H9 (cell line): ENCODE measurements at regions not wholly inside any gene's neighbourhood (a gene's known extent, or its start where the extent isn't known, plus 50 kb on each side); places are given as distances from the start of the nearest gene placed in this dataset.

ENCODE experiments used
- DNase-seq: peaks from one replicate; pipeline ENCODE4 v3.0.0-alpha.2; 2017
- H2AFZ ChIP-seq: one replicate; pipeline ENCODE4 v1.6.1; 2013; ENCODE audit warnings: mild to moderate bottlenecking, low read length, control low read depth, moderate library complexity
- H2AK5ac ChIP-seq: 2 replicates; pipeline ENCODE4 v1.6.1; 2013; ENCODE audit warnings: low read length, control low read depth, mixed read lengths; ENCODE audit not compliant: insufficient read length
- H2BK120ac ChIP-seq: one replicate; pipeline ENCODE4 v1.6.1; 2013; ENCODE audit warnings: low read depth, mild to moderate bottlenecking, low read length, control low read depth, inconsistent platforms; ENCODE audit not compliant: poor library complexity, severe bottlenecking
- H2BK12ac ChIP-seq: 2 replicates; pipeline ENCODE4 v1.6.1; 2013; ENCODE audit warnings: low read length, control low read depth, mixed read lengths, low read depth; ENCODE audit not compliant: insufficient read length
- H2BK15ac ChIP-seq: 2 replicates; pipeline ENCODE4 v1.6.1; 2013; ENCODE audit warnings: low read depth, low read length, control low read depth
- H2BK20ac ChIP-seq: one replicate; pipeline ENCODE4 v1.6.1; 2013; ENCODE audit warnings: low read depth, mild to moderate bottlenecking, low read length, control low read depth, inconsistent platforms; ENCODE audit not compliant: poor library complexity, severe bottlenecking
- H2BK5ac ChIP-seq: 2 replicates; pipeline ENCODE4 v1.6.1; 2013; ENCODE audit warnings: low read length, control low read depth, mixed read lengths; ENCODE audit not compliant: insufficient read length
- H3K14ac ChIP-seq: 2 replicates; pipeline ENCODE4 v1.6.1; 2013; ENCODE audit warnings: low read length, control low read depth; ENCODE audit not compliant: insufficient read depth
- H3K18ac ChIP-seq: 2 replicates; pipeline ENCODE4 v1.6.1; 2013; ENCODE audit warnings: low read depth, mild to moderate bottlenecking, mixed read lengths, low read length, control low read depth; ENCODE audit not compliant: insufficient read length
- H3K23ac ChIP-seq: 2 replicates; pipeline ENCODE4 v1.6.1; 2013; ENCODE audit warnings: low read length, control low read depth, mixed read lengths, low read depth; ENCODE audit not compliant: insufficient read length
- H3K23me2 ChIP-seq: 2 replicates; pipeline ENCODE4 v1.6.1; 2013; ENCODE audit warnings: low read depth, mild to moderate bottlenecking, mixed read lengths, low read length, control low read depth; ENCODE audit not compliant: insufficient read length, poor library complexity, severe bottlenecking
- H3K27ac ChIP-seq: 2 replicates; pipeline ENCODE4 v1.5.1; 2013; ENCODE audit warnings: low read length, control low read depth, mixed read lengths, low read depth; ENCODE audit not compliant: insufficient read length
- H3K27me3 ChIP-seq: 2 replicates; pipeline ENCODE4 v1.6.1; 2013; ENCODE audit warnings: low read length, control low read depth, inconsistent platforms; ENCODE audit not compliant: insufficient read depth
- H3K4ac ChIP-seq: 2 replicates; pipeline ENCODE4 v1.6.1; 2013; ENCODE audit warnings: low read depth, mild to moderate bottlenecking, control low read depth, inconsistent platforms, low read length, moderate library complexity
- H3K4me1 ChIP-seq: 2 replicates; pipeline ENCODE4 v1.6.1; 2013; ENCODE audit warnings: low read length, control low read depth, inconsistent platforms; ENCODE audit not compliant: insufficient read depth
- H3K4me2 ChIP-seq: 2 replicates; pipeline ENCODE4 v1.6.1; 2013; ENCODE audit warnings: low read length, control low read depth, mixed read lengths; ENCODE audit not compliant: insufficient read length, insufficient read depth
- H3K56ac ChIP-seq: 2 replicates; pipeline ENCODE4 v1.6.1; 2013; ENCODE audit warnings: low read depth, mild to moderate bottlenecking, mixed read lengths, low read length, control low read depth; ENCODE audit not compliant: insufficient read length
- H3K79me1 ChIP-seq: 2 replicates; pipeline ENCODE4 v1.6.1; 2013; ENCODE audit warnings: low read depth, mild to moderate bottlenecking, moderate library complexity, low read length, control low read depth, inconsistent platforms; ENCODE audit not compliant: insufficient read depth, poor library complexity, severe bottlenecking
- H3K79me2 ChIP-seq: 2 replicates; pipeline ENCODE4 v1.6.1; 2013; ENCODE audit warnings: low read length, control low read depth, inconsistent platforms; ENCODE audit not compliant: insufficient read depth
- H3K9ac ChIP-seq: 2 replicates; pipeline ENCODE4 v1.6.1; 2013; ENCODE audit warnings: low read length, control low read depth, mixed read lengths; ENCODE audit not compliant: insufficient read length; ENCODE audit errors: extremely low read depth
- H3K9me3 ChIP-seq: one replicate; pipeline ENCODE4 v1.6.1; 2013; ENCODE audit warnings: low read depth, low read length, inconsistent platforms; ENCODE audit not compliant: control insufficient read depth
- H3T11ph ChIP-seq: one replicate; pipeline ENCODE4 v1.6.1; 2013; ENCODE audit warnings: mild to moderate bottlenecking, low read length, control low read depth, inconsistent platforms
- H4K20me1 ChIP-seq: one replicate; pipeline ENCODE4 v1.6.1; 2013; ENCODE audit not compliant: control insufficient read depth, insufficient read length, insufficient read depth
- H4K5ac ChIP-seq: 2 replicates; pipeline ENCODE4 v1.6.1; 2013; ENCODE audit warnings: low read depth, mild to moderate bottlenecking, mixed read lengths, low read length, control low read depth; ENCODE audit not compliant: insufficient read length
- H4K8ac ChIP-seq: replicated peaks from 2 replicates; pipeline ENCODE4 v1.6.1; 2013; ENCODE audit warnings: low read length, control low read depth, mixed read lengths, low read depth; ENCODE audit not compliant: insufficient read length
- H4K91ac ChIP-seq: 2 replicates; pipeline ENCODE4 v1.6.1; 2013; ENCODE audit warnings: low read depth, mild to moderate bottlenecking, moderate library complexity, mixed read lengths, low read length, control low read depth; ENCODE audit not compliant: insufficient read length
- H3K27ac Mint-ChIP-seq, 3 experiments: 2 replicates in 2 of 3; 3 replicates in 1 of 3; pipeline ENCODE4 v1.8.0; 2020 to 2021; ENCODE audit warnings: mixed read lengths in 3 of 3, mild to moderate bottlenecking in 1 of 3, moderate library complexity in 1 of 3
- H3K27me3 Mint-ChIP-seq: 2 replicates; pipeline ENCODE4 v1.8.0; 2021; ENCODE audit warnings: low read depth, mild to moderate bottlenecking, moderate library complexity, mixed read lengths
- H3K36me3 Mint-ChIP-seq, 3 experiments: 2 replicates in 2 of 3; 3 replicates in 1 of 3; pipeline ENCODE4 v1.8.0; 2020 to 2021; ENCODE audit warnings: low read depth in 3 of 3, mixed read lengths in 3 of 3; ENCODE audit not compliant: insufficient read depth in 1 of 3
- H3K4me1 Mint-ChIP-seq, 2 experiments: 2 replicates each; pipeline ENCODE4 v1.8.0; 2020; ENCODE audit warnings: mixed read lengths in 2 of 2
- H3K4me3 Mint-ChIP-seq, 2 experiments: 2 replicates in 1 of 2; 3 replicates in 1 of 2; pipeline ENCODE4 v1.8.0; 2020 to 2021; ENCODE audit warnings: mild to moderate bottlenecking in 2 of 2, mixed read lengths in 2 of 2, moderate library complexity in 1 of 2
- H3K9me3 Mint-ChIP-seq, 2 experiments: 2 replicates in 1 of 2; 3 replicates in 1 of 2; pipeline ENCODE4 v1.8.0; 2020; ENCODE audit warnings: mild to moderate bottlenecking in 2 of 2, mixed read lengths in 2 of 2, moderate library complexity in 1 of 2
- WGBS: extraction: QIAGEN DNeasy Blood & Tissue Kit; methylation state at CpG from one replicate; pipeline ENCODE4 v1.1.7; 2013; ENCODE audit warnings: missing lambda C conversion rate, low lambda C conversion rate, mixed read lengths; ENCODE audit not compliant: insufficient read length; ENCODE audit errors: extremely low coverage; 5-methylcytosine and 5-hydroxymethylcytosine counted together
- TF ChIP-seq, protein P1 (sequence below): fragments of 200-600 bp; sonication (generic); conservative IDR thresholded peaks from 3 replicates; pipeline ENCODE4 v1.8.0; 2021; ENCODE audit warnings: antibody characterized with exemption, mild to moderate bottlenecking

DNA sequence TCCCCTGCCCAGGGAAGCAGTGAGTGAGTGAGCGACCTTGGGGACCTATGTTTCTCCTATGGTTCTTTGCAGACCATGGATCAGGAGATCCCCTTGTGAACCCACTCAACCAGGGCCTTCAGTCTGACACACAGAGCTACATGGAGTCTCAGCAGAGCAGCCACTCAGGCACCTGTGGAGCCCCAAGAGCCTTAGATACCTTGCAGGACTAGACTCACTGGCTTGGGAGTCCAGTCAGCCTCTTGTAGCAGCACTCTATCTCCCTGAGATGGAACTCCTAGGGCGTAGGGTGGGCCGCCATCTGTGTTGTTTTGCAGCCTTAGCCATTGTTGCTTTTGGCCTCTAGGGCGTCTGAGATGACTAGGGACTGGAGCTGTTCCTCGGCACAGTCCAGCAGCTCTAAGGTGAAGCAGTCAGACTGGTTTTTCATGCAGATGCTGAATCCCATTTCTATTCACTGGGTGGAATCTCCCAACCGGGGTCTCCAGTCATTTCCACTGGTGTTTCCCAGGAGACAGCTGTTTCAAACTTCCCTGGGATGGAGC lies 284.6 kb upstream of the RPS23 start:
- H2BK12ac ChIP-seq = no peak overlapping the region
- no peak overlapping the region for H3K4ac ChIP-seq
- no peak overlapping the region for H4K91ac ChIP-seq
- Mint-ChIP-seq H3K27me3 (no peaks in the 10 kb centered on the region), H3K4me3 (no peak overlapping the region), H3K4me1 (no peaks in the 10 kb centered on the region), H3K36me3 (peaks cover 0 to 8% (median 2%) of the 10 kb centered on the region in 3 experiments; a peak in 2 of 7 replicates), H3K9me3 (peaks cover 0 to 2% of the 10 kb centered on the region in 2 experiments; a peak in 1 of 5 replicates), H3K27ac (no peak overlapping the region)
- no peak overlapping the region for H3K14ac ChIP-seq
- no peak overlapping the region for H3K56ac ChIP-seq
- no peak for DNase-seq
- no peak overlapping the region for H4K5ac ChIP-seq
- no peak overlapping the region for H2BK120ac ChIP-seq
- no peaks in the 10 kb centered on the region for H3K9me3 ChIP-seq
- H3K27me3 ChIP-seq = no peaks in the 10 kb centered on the region
- no peaks in the 10 kb centered on the region for H3K23me2 ChIP-seq
- no peak overlapping the region for H2BK20ac ChIP-seq
- H3K4me2 ChIP-seq = no peak overlapping the region
- WGBS = no CpG with 5 or more reads among the region's 6 CpGs
- no peak overlapping the region for H3K9ac ChIP-seq
- no peaks in the 10 kb centered on the region for H3K79me2 ChIP-seq
- H2BK15ac ChIP-seq = no peak overlapping the region
- no peak overlapping the region for H3K27ac ChIP-seq
- no peak overlapping the region for H3T11ph ChIP-seq
- no peaks in the 10 kb centered on the region for H4K20me1 ChIP-seq
- no peak overlapping the region for H3K23ac ChIP-seq
- H3K79me1 ChIP-seq = no peaks in the 10 kb centered on the region
- no peak overlapping the region for H2AFZ ChIP-seq
- TF ChIP-seq, protein P1, sequence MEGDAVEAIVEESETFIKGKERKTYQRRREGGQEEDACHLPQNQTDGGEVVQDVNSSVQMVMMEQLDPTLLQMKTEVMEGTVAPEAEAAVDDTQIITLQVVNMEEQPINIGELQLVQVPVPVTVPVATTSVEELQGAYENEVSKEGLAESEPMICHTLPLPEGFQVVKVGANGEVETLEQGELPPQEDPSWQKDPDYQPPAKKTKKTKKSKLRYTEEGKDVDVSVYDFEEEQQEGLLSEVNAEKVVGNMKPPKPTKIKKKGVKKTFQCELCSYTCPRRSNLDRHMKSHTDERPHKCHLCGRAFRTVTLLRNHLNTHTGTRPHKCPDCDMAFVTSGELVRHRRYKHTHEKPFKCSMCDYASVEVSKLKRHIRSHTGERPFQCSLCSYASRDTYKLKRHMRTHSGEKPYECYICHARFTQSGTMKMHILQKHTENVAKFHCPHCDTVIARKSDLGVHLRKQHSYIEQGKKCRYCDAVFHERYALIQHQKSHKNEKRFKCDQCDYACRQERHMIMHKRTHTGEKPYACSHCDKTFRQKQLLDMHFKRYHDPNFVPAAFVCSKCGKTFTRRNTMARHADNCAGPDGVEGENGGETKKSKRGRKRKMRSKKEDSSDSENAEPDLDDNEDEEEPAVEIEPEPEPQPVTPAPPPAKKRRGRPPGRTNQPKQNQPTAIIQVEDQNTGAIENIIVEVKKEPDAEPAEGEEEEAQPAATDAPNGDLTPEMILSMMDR = no peak
- no peak overlapping the region for H2AK5ac ChIP-seq
- H3K18ac ChIP-seq = no peak overlapping the region
- H4K8ac ChIP-seq = no peak overlapping the region
- H3K4me1 ChIP-seq = no peaks in the 10 kb centered on the region
- no peak overlapping the region for H2BK5ac ChIP-seq
